OCI-LY7 (cell line): ENCODE measurements at regions not wholly inside any gene's neighbourhood (a gene's known extent, or its start where the extent isn't known, plus 50 kb on each side); places are given as distances from the start of the nearest gene placed in this dataset.

ENCODE experiments used
- BruUV-seq: library from RNA; stranded (reverse); fragments of 400-500 nt; replicated peaks from 2 replicates; lab custom pipeline; 2021; lab: Mats Ljungman, UMichigan
- CTCF ChIA-PET: fragments of 300-600 bp; sonication (Branson Sonifier 250); formaldehyde crosslinking; loops from one replicate; lab custom pipeline; 2022; ENCODE audit warnings: antibody characterized with exemption; ENCODE audit not compliant: unreplicated experiment; lab: Charles Lee
- POLR2A ChIA-PET: fragments of 300-600 bp; sonication (Branson Sonifier 250); formaldehyde crosslinking; loops from one replicate; lab custom pipeline; 2022; ENCODE audit warnings: antibody characterized with exemption; lab: Charles Lee
- DNase-seq: peaks from one replicate; pipeline ENCODE4 v3.0.0-alpha.2; 2015; ENCODE audit warnings: low spot score
- H2AFZ ChIP-seq: fragments of 200-600 bp; sonication (generic), shearing (Covaris generic); 2 replicates; pipeline ENCODE4 v1.6.1; 2014; ENCODE audit warnings: mild to moderate bottlenecking, antibody characterized with exemption, low read length, moderate library complexity
- H3K27ac ChIP-seq: fragments of 200-600 bp; sonication (generic); 2 replicates; pipeline ENCODE4 v1.5.1; 2014; ENCODE audit warnings: mixed run types, low read depth, mild to moderate bottlenecking, moderate library complexity, low read length, inconsistent platforms; ENCODE audit not compliant: poor library complexity, severe bottlenecking
- H3K36me3 ChIP-seq: fragments of 200-600 bp; sonication (generic); 2 replicates; pipeline ENCODE4 v1.6.1; 2014; ENCODE audit warnings: mild to moderate bottlenecking, antibody characterized with exemption, low read length, moderate library complexity, mixed read lengths; ENCODE audit not compliant: insufficient read depth
- H3K4me1 ChIP-seq: fragments of 200-600 bp; sonication (generic); 2 replicates; pipeline ENCODE4 v1.5.1; 2014; ENCODE audit warnings: mild to moderate bottlenecking, low read length; ENCODE audit not compliant: insufficient read depth, poor library complexity, severe bottlenecking
- H3K4me2 ChIP-seq: fragments of 200-600 bp; sonication (generic); 2 replicates; pipeline ENCODE4 v1.6.1; 2014; ENCODE audit warnings: mild to moderate bottlenecking, low read length
- H3K4me3 ChIP-seq: fragments of 200-600 bp; sonication (generic); 2 replicates; pipeline ENCODE4 v1.5.1; 2014; ENCODE audit warnings: mild to moderate bottlenecking, low read depth, low read length; ENCODE audit not compliant: poor library complexity, severe bottlenecking
- H3K79me2 ChIP-seq: fragments of 200-600 bp; sonication (generic); 2 replicates; pipeline ENCODE4 v1.6.1; 2016; ENCODE audit warnings: low read depth, mild to moderate bottlenecking, low read length, moderate library complexity, mixed read lengths; ENCODE audit not compliant: insufficient read depth
- H3K9me2 ChIP-seq: fragments of 200-600 bp; sonication (generic); 2 replicates; pipeline ENCODE4 v1.6.1; 2016; ENCODE audit warnings: mild to moderate bottlenecking, low read length, mixed read lengths; ENCODE audit not compliant: insufficient read depth
- H3K9me3 ChIP-seq: fragments of 200-600 bp; sonication (generic); 2 replicates; pipeline ENCODE4 v1.6.1; 2014; ENCODE audit warnings: mild to moderate bottlenecking, mixed run types, low read length, mixed read lengths
- H4K20me1 ChIP-seq: fragments of 200-600 bp; sonication (generic); 2 replicates; pipeline ENCODE4 v1.6.1; 2014; ENCODE audit warnings: mild to moderate bottlenecking, antibody characterized with exemption, low read length, moderate library complexity, mixed read lengths; ENCODE audit not compliant: insufficient read depth
- EZH2phosphoT487 ChIP-seq: fragments of 200-600 bp; sonication (generic); IDR thresholded peaks from 2 replicates; pipeline ENCODE4 v1.6.1; 2018; ENCODE audit warnings: low read depth, borderline replicate concordance, mild to moderate bottlenecking, mixed run types, antibody characterized with exemption, low read length, moderate library complexity, mixed read lengths
- intact Hi-C: fragments of 100-400 bp; cut with micrococcal nuclease; formaldehyde crosslinking; loops from one replicate; pipeline ENCODE4 v1.10.0; 2022; ENCODE audit not compliant: unreplicated experiment
- TF ChIP-seq, protein P1 (sequence below): fragments of 200-600 bp; sonication (generic); conservative IDR thresholded peaks from 2 replicates; pipeline ENCODE4 v1.5.1; 2014; ENCODE audit warnings: mild to moderate bottlenecking, antibody characterized with exemption, low read length, moderate library complexity, mixed read lengths

DNA sequence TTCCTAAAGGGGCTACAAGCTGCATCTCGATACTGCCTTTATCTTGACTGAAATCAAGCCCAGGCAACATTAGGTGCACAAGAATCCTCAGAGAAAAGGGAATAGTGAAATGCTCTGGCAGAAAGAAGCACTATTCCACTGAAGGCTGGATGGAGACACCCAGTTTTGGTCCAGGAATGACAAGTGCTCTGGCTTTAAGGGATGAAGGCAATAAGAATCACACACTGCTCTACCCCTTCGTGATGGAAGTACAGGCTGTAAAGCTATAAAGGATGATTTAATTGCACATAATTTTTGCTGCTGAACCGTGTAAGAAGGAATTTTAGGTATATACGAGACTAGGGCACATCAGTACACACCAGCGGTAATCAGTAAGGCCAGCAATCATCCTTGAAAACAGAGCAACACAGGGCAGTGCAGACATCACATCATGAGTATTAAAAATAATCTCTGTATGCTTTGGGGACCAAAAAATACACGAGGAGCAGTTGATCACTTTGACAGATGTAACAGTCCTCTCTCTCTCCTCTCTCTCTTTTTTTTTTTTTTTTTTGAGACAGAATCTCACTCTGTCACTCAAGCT, 414.6 kb upstream of the TBL1XR1 start:
- no peak for DNase-seq
- TF ChIP-seq EZH2phosphoT487, result no peak
- TF ChIP-seq, protein P1, sequence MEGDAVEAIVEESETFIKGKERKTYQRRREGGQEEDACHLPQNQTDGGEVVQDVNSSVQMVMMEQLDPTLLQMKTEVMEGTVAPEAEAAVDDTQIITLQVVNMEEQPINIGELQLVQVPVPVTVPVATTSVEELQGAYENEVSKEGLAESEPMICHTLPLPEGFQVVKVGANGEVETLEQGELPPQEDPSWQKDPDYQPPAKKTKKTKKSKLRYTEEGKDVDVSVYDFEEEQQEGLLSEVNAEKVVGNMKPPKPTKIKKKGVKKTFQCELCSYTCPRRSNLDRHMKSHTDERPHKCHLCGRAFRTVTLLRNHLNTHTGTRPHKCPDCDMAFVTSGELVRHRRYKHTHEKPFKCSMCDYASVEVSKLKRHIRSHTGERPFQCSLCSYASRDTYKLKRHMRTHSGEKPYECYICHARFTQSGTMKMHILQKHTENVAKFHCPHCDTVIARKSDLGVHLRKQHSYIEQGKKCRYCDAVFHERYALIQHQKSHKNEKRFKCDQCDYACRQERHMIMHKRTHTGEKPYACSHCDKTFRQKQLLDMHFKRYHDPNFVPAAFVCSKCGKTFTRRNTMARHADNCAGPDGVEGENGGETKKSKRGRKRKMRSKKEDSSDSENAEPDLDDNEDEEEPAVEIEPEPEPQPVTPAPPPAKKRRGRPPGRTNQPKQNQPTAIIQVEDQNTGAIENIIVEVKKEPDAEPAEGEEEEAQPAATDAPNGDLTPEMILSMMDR, result no peak
- no TSS peak for BruUV-seq
- Histone ChIP-seq H3K4me3 (no peak overlapping the region), H3K4me1 (no peaks in the 10 kb centered on the region), H3K27ac (no peak overlapping the region), H3K9me2 (no peaks in the 10 kb centered on the region), H3K79me2 (no peaks in the 10 kb centered on the region), H3K4me2 (no peak overlapping the region), H3K36me3 (no peaks in the 10 kb centered on the region), H3K9me3 (no peaks in the 10 kb centered on the region), H2AFZ (no peak overlapping the region), H4K20me1 (no peaks in the 10 kb centered on the region)
- intact Hi-C loops, result no loop called here
- CTCF ChIA-PET, result no interaction called here
- POLR2A ChIA-PET, result interaction anchor here (0.5 to 1.3 kb wide), 2 partner anchors 9 to 622 kb away, joined by 3 read pairs; no protein-coding TSS in a partner anchor

DNA sequence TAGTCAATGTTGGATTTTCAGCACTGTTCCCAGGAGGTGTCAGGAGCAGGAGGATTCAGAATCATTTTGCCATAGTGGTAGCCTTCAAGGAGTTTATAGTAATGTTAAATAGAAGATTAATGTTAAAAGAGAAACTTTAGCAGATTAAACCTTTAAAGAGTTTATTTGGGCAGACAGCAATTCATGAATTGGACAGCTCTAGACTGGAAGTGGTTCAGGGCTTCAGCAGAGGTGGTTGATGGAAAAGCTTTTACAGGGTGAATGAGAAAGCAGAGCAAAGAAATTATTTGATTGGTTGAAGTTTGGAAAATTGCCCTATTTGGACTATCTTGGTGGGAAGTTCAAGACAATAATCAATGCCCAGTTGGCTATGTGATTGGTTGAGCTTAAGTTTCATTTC, 416.6 kb upstream of the TBL1XR1 start:
- Histone ChIP-seq H4K20me1 (no peaks in the 10 kb centered on the region), H3K4me2 (no peak overlapping the region), H3K4me1 (no peaks in the 10 kb centered on the region), H3K4me3 (no peak overlapping the region), H2AFZ (no peak overlapping the region), H3K27ac (no peak overlapping the region), H3K79me2 (no peaks in the 10 kb centered on the region), H3K9me3 (no peaks in the 10 kb centered on the region), H3K36me3 (no peaks in the 10 kb centered on the region), H3K9me2 (no peaks in the 10 kb centered on the region)
- TF ChIP-seq EZH2phosphoT487, result no peak
- TF ChIP-seq, protein P1, result no peak
- DNase-seq, result no peak
- intact Hi-C loops, result no loop called here
- CTCF ChIA-PET, result no interaction called here
- BruUV-seq, result no TSS peak
- POLR2A ChIA-PET, result interaction anchor here (0.6 kb wide), 1 partner anchor 345 kb away, joined by 3 read pairs; no protein-coding TSS in a partner anchor

DNA sequence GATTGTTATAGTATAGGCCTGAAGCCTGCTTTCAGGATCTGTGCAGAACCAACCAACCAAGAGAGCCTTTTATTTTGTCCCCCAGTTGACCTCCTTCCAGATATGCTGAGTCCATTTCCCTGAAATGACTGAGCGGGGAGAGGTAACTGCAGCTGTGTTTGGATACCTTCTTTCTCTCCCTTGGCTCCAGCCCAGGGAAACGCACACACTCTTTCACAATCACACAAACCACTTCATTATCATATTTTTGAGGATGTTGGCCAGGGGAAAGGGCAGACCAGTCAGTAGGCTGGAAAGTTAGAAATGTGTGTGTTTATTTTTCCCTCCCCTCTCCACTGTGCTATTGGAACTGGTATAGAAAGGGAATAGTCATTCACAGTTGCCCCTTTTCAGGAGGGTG, 417.7 kb upstream of the TBL1XR1 start:
- ChIA-PET CTCF (no interaction called here), POLR2A (interaction anchor here (0.6 to 1.6 kb wide), 5 partner anchors 10 to 802 kb away, joined by 3 to 8 read pairs (median 5); no protein-coding TSS in a partner anchor)
- TF ChIP-seq, protein P1, result no peak
- no peak for TF ChIP-seq EZH2phosphoT487
- H3K9me2 ChIP-seq, result no peaks in the 10 kb centered on the region
- DNase-seq, result no peak
- no peaks in the 10 kb centered on the region for H3K79me2 ChIP-seq
- intact Hi-C loops, result no loop called here
- H4K20me1 ChIP-seq, result no peaks in the 10 kb centered on the region
- H3K4me3 ChIP-seq, result no peak overlapping the region
- H3K4me2 ChIP-seq, result no peak overlapping the region
- H3K36me3 ChIP-seq, result no peaks in the 10 kb centered on the region
- no peak overlapping the region for H2AFZ ChIP-seq
- H3K9me3 ChIP-seq, result no peaks in the 10 kb centered on the region
- H3K4me1 ChIP-seq, result no peaks in the 10 kb centered on the region
- no TSS peak for BruUV-seq
- no peak overlapping the region for H3K27ac ChIP-seq
